ENCODE measurements at regions not wholly inside any gene's neighbourhood (a gene's known extent, or its start where the extent isn't known, plus 50 kb on each side); places are given as distances from the start of the nearest gene placed in this dataset.
"Not testable (repeated sequence)": the region's sequence is repeated elsewhere in the genome, so short reads cannot be mapped to it uniquely, and the experiment has no call there.

GRCh38 chr4:66577922-66578321, 907.6 kb upstream of the EPHA5 start:
- DNase-seq, result no peak

- no peak for DNase-seq
These were observed 904.9 kb upstream of the EPHA5 start for GRCh38 chr4:66575008-66575696.

GRCh38 chr4:66574145-66574978, 904.1 kb upstream of the EPHA5 start:
- DNase-seq, result no peak

- peak; percentile 39 for DNase-seq
These were observed 902.7 kb upstream of the EPHA5 start for GRCh38 chr4:66572949-66573348.

GRCh38 chr4:66571145-66571695, 900.9 kb upstream of the EPHA5 start:
- no peak for DNase-seq

GRCh38 chr4:66569228-66569627, 898.9 kb upstream of the EPHA5 start:
- no peak for DNase-seq

- DNase-seq, result no peak
These were observed 898.1 kb upstream of the EPHA5 start for GRCh38 chr4:66568431-66568830.

- DNase-seq, result no peak
These were observed 897.7 kb upstream of the EPHA5 start for GRCh38 chr4:66568001-66568400.

- no peak for DNase-seq
These were observed 897.3 kb upstream of the EPHA5 start for GRCh38 chr4:66567551-66567950.

- no peak for DNase-seq
These were observed 895.5 kb upstream of the EPHA5 start for GRCh38 chr4:66565801-66566200.

GRCh38 chr4:66564901-66565651, 894.8 kb upstream of the EPHA5 start:
- DNase-seq, result no peak

GRCh38 chr4:66562276-66562806, 892.1 kb upstream of the EPHA5 start:
- DNase-seq, result no peak

- DNase-seq, result not testable (repeated sequence)
These were observed 891.3 kb upstream of the EPHA5 start for GRCh38 chr4:66561465-66562053.

GRCh38 chr4:66558651-66559050, 888.4 kb upstream of the EPHA5 start:
- no peak for DNase-seq

- DNase-seq, result no peak
These were observed 886.5 kb upstream of the EPHA5 start for GRCh38 chr4:66556651-66557278.

- DNase-seq, result no peak
These were observed 885.0 kb upstream of the EPHA5 start for GRCh38 chr4:66555301-66555700.

- DNase-seq, result no peak
These were observed 884.5 kb upstream of the EPHA5 start for GRCh38 chr4:66554826-66555225.

- not testable (repeated sequence) for DNase-seq
These were observed 875.0 kb upstream of the EPHA5 start for GRCh38 chr4:66545301-66545700.

- DNase-seq, result no peak
These were observed 874.0 kb upstream of the EPHA5 start for GRCh38 chr4:66544281-66544680.

- no peak for DNase-seq
These were observed 869.5 kb upstream of the EPHA5 start for GRCh38 chr4:66539745-66540144.

- no peak for DNase-seq
These were observed 854.5 kb upstream of the EPHA5 start for GRCh38 chr4:66524781-66525180.

GRCh38 chr4:66522244-66522643, 852.0 kb upstream of the EPHA5 start:
- no peak for DNase-seq
